SK-N-SH treated with all-trans-retinoic acid at 6 μM for 48 hours (cell line): ENCODE measurements at regions not wholly inside any gene's neighbourhood (a gene's known extent, or its start where the extent isn't known, plus 50 kb on each side); places are given as distances from the start of the nearest gene placed in this dataset.

Experiments used
- ATAC-seq: fragments of 200-7000 bp; cut with Tn5 transposase; 3 replicates; pipeline ENCODE4 v1.9.1; 2020; ENCODE audit warnings: mild to moderate bottlenecking, moderate library complexity
- ARNTL ChIP-seq: fragments of 450-650 bp; formaldehyde crosslinking; IDR thresholded peaks from 2 replicates; pipeline ENCODE4 v1.5.0; 2020; ENCODE audit warnings: low read depth, mild to moderate bottlenecking, moderate library complexity, borderline replicate concordance
- BACH2 ChIP-seq: fragments of 250-450 bp; sonication (Bioruptor Pico); IDR thresholded peaks from 2 replicates; pipeline ENCODE4 v1.9.0; 2021; ENCODE audit warnings: mild to moderate bottlenecking, borderline replicate concordance
- CREB5 ChIP-seq: fragments of 250-450 bp; sonication (Bioruptor Pico); IDR thresholded peaks from 2 replicates; pipeline ENCODE4 v1.5.1; 2020; ENCODE audit warnings: low read depth, mild to moderate bottlenecking, moderate library complexity
- CSDC2 ChIP-seq: fragments of 250-450 bp; sonication (Bioruptor Pico); IDR thresholded peaks from 2 replicates; pipeline ENCODE4 v1.5.0; 2020; ENCODE audit warnings: mild to moderate bottlenecking, moderate library complexity
- ESRRG ChIP-seq: fragments of 250-450 bp; sonication (Bioruptor Pico); IDR thresholded peaks from 2 replicates; pipeline ENCODE4 v1.6.1; 2021; ENCODE audit warnings: mild to moderate bottlenecking
- GLIS3 ChIP-seq: fragments of 250-450 bp; sonication (Bioruptor Pico); IDR thresholded peaks from 2 replicates; pipeline ENCODE4 v1.5.0; 2020; ENCODE audit warnings: mild to moderate bottlenecking, moderate library complexity
- ISL1 ChIP-seq: fragments of 250-450 bp; sonication (Bioruptor Pico); IDR thresholded peaks from 2 replicates; pipeline ENCODE4 v2.1.2; 2022; ENCODE audit warnings: mild to moderate bottlenecking, moderate library complexity
- OSR1 ChIP-seq: fragments of 250-450 bp; sonication (Bioruptor Pico); IDR thresholded peaks from 2 replicates; pipeline ENCODE4 v1.8.0; 2022; ENCODE audit warnings: moderate library complexity, mild to moderate bottlenecking, inconsistent platforms
- POU6F1 ChIP-seq: fragments of 250-450 bp; sonication (Bioruptor Pico); IDR thresholded peaks from 2 replicates; pipeline ENCODE4 v1.8.0; 2021; ENCODE audit warnings: low read depth, mild to moderate bottlenecking, moderate library complexity, borderline replicate concordance
- PPARA ChIP-seq: fragments of 250-450 bp; sonication (Bioruptor Pico); IDR thresholded peaks from 2 replicates; pipeline ENCODE4 v1.5.0; 2020; ENCODE audit warnings: mild to moderate bottlenecking, borderline replicate concordance
- RARB ChIP-seq: fragments of 250-450 bp; sonication (Bioruptor Pico); IDR thresholded peaks from 2 replicates; pipeline ENCODE4 v1.8.0; 2021; ENCODE audit warnings: mild to moderate bottlenecking, moderate library complexity
- SNAI2 ChIP-seq: fragments of 250-450 bp; sonication (Bioruptor Pico); IDR thresholded peaks from 2 replicates; pipeline ENCODE4 v1.5.0; 2020; ENCODE audit warnings: mild to moderate bottlenecking, moderate library complexity
- TCF4 ChIP-seq: fragments of 250-450 bp; sonication (Bioruptor Pico); IDR thresholded peaks from 2 replicates; pipeline ENCODE4 v1.8.0; 2021; ENCODE audit warnings: mild to moderate bottlenecking, moderate library complexity, borderline replicate concordance
- TOX ChIP-seq: fragments of 250-450 bp; sonication (Bioruptor Pico); IDR thresholded peaks from 2 replicates; pipeline ENCODE4 v1.8.0; 2021; ENCODE audit warnings: mild to moderate bottlenecking, moderate library complexity, borderline replicate concordance
- ZC3H10 ChIP-seq: fragments of 250-450 bp; sonication (Bioruptor Pico); IDR thresholded peaks from 2 replicates; pipeline ENCODE4 v1.5.1; 2021; ENCODE audit warnings: mild to moderate bottlenecking, moderate library complexity
- ZFP3 ChIP-seq: fragments of 250-450 bp; sonication (Bioruptor Pico); IDR thresholded peaks from 2 replicates; pipeline ENCODE4 v1.5.0; 2020; ENCODE audit warnings: mild to moderate bottlenecking, moderate library complexity
- ZFP30 ChIP-seq: fragments of 450-650 bp; formaldehyde crosslinking; IDR thresholded peaks from 2 replicates; pipeline ENCODE4 v1.5.0; 2022; ENCODE audit warnings: mild to moderate bottlenecking, moderate library complexity
- ZNF565 ChIP-seq: fragments of 450-650 bp; formaldehyde crosslinking; conservative IDR thresholded peaks from 2 replicates; pipeline ENCODE4 v1.5.0; 2020; ENCODE audit warnings: low read depth, mild to moderate bottlenecking, moderate library complexity
- ZNF70 ChIP-seq: fragments of 450-650 bp; formaldehyde crosslinking; IDR thresholded peaks from 2 replicates; pipeline ENCODE4 v1.5.0; 2020; ENCODE audit warnings: mild to moderate bottlenecking, moderate library complexity
- ZNF8 ChIP-seq: fragments of 450-650 bp; formaldehyde crosslinking; IDR thresholded peaks from 2 replicates; pipeline ENCODE4 v1.5.0; 2020; ENCODE audit warnings: mild to moderate bottlenecking, moderate library complexity
- TF ChIP-seq, protein P1 (sequence below): fragments of 250-450 bp; sonication (Bioruptor Pico); IDR thresholded peaks from 2 replicates; pipeline ENCODE4 v1.5.1; 2021; ENCODE audit warnings: mild to moderate bottlenecking, moderate library complexity
- TF ChIP-seq, protein P2 (sequence below): fragments of 250-450 bp; sonication (Bioruptor Pico); IDR thresholded peaks from 2 replicates; pipeline ENCODE4 v1.8.0; 2020; ENCODE audit warnings: mild to moderate bottlenecking, moderate library complexity, borderline replicate concordance

GRCh38 chr6:8551386-8551785 is 116.0 kb upstream of the SLC35B3 start:
- ATAC-seq, result no peak
- TF ChIP-seq ZNF70 (CRISPR knock-in tag), result no peak
- no peak for TF ChIP-seq POU6F1
- TF ChIP-seq ZNF8 (CRISPR knock-in tag), result no peak
- no peak for TF ChIP-seq PPARA (CRISPR knock-in tag)
- no peak for TF ChIP-seq ZFP30 (CRISPR knock-in tag)
- TF ChIP-seq RARB (CRISPR knock-in tag), result no peak
- TF ChIP-seq TCF4, result no peak
- TF ChIP-seq ZC3H10 (CRISPR knock-in tag), result no peak

DNA sequence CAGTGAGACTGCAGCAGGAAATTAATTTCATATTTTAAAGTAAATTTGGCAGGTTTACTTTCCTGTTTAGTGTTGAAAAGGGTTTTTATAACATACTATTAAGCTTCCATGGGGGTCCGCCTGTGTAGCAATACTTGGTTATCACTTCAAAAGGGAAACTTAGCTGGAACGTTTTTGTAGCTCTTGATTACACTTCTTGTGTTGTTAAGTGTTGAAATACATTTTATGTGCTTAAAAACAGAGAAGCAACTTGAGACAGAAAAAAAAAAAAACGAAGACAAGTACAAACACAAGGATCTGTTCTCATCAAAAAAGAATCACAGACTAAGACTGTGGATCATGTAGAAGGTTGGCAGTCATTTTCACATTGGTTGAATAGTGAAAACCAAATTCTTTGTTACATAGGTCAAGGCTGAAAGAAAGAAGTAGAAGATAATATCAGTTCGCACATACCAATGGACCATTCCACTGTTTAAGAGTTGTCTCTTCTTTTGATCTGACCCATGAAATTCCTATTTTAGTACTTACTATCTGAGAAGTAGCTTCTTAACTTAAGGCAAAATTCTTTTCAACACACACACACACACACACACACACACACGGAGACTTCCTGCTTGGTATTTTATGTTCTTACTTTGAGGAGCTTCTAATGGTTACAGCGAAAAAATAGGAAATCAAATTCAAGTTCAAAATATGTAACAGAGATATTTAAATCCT is 113.9 kb upstream of the SLC35B3 start:
- TF ChIP-seq ISL1 (CRISPR knock-in tag) (no peak), POU6F1 (no peak), ARNTL (CRISPR knock-in tag) (no peak), OSR1 (CRISPR knock-in tag) (no peak), ZC3H10 (CRISPR knock-in tag) (no peak), TOX (CRISPR knock-in tag) (no peak), CREB5 (CRISPR knock-in tag) (no peak), GLIS3 (CRISPR knock-in tag) (no peak), BACH2 (CRISPR knock-in tag) (no peak), ZNF70 (CRISPR knock-in tag) (no peak), ZFP30 (CRISPR knock-in tag) (no peak), RARB (CRISPR knock-in tag) (no peak), CSDC2 (no peak)
- TF ChIP-seq, protein P1, sequence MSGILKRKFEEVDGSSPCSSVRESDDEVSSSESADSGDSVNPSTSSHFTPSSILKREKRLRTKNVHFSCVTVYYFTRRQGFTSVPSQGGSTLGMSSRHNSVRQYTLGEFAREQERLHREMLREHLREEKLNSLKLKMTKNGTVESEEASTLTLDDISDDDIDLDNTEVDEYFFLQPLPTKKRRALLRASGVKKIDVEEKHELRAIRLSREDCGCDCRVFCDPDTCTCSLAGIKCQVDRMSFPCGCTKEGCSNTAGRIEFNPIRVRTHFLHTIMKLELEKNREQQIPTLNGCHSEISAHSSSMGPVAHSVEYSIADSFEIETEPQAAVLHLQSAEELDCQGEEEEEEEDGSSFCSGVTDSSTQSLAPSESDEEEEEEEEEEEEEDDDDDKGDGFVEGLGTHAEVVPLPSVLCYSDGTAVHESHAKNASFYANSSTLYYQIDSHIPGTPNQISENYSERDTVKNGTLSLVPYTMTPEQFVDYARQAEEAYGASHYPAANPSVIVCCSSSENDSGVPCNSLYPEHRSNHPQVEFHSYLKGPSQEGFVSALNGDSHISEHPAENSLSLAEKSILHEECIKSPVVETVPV (CRISPR knock-in tag), result no peak

GRCh38 chr6:8546496-8546895 is 111.2 kb upstream of the SLC35B3 start:
- no peak for ATAC-seq
- TF ChIP-seq GLIS3 (CRISPR knock-in tag) (no peak), ZFP30 (CRISPR knock-in tag) (no peak), CREB5 (CRISPR knock-in tag) (no peak), ZNF70 (CRISPR knock-in tag) (no peak), ZNF565 (CRISPR knock-in tag) (no peak), ZFP3 (CRISPR knock-in tag) (no peak), ZNF8 (CRISPR knock-in tag) (no peak), ESRRG (CRISPR knock-in tag) (no peak), ISL1 (CRISPR knock-in tag) (no peak), OSR1 (CRISPR knock-in tag) (no peak), BACH2 (CRISPR knock-in tag) (no peak), SNAI2 (CRISPR knock-in tag) (no peak)

More for the DNA sequence above, 113.9 kb upstream of the SLC35B3 start:
- ATAC-seq, result no peak

- no peak for ATAC-seq
- TF ChIP-seq, protein P2, sequence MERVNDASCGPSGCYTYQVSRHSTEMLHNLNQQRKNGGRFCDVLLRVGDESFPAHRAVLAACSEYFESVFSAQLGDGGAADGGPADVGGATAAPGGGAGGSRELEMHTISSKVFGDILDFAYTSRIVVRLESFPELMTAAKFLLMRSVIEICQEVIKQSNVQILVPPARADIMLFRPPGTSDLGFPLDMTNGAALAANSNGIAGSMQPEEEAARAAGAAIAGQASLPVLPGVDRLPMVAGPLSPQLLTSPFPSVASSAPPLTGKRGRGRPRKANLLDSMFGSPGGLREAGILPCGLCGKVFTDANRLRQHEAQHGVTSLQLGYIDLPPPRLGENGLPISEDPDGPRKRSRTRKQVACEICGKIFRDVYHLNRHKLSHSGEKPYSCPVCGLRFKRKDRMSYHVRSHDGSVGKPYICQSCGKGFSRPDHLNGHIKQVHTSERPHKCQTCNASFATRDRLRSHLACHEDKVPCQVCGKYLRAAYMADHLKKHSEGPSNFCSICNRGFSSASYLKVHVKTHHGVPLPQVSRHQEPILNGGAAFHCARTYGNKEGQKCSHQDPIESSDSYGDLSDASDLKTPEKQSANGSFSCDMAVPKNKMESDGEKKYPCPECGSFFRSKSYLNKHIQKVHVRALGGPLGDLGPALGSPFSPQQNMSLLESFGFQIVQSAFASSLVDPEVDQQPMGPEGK (CRISPR knock-in tag), result no peak
- TF ChIP-seq GLIS3 (CRISPR knock-in tag) (no peak), BACH2 (CRISPR knock-in tag) (no peak), ZFP30 (CRISPR knock-in tag) (no peak), ZNF565 (CRISPR knock-in tag) (no peak), ZNF70 (CRISPR knock-in tag) (no peak), ISL1 (CRISPR knock-in tag) (no peak)
- TF ChIP-seq, protein P1 (CRISPR knock-in tag), result no peak
These were observed 110.0 kb upstream of the SLC35B3 start for GRCh38 chr6:8545336-8545735.
